GM11168 (cell line): ENCODE measurements at regions not wholly inside any gene's neighbourhood (a gene's known extent, or its start where the extent isn't known, plus 50 kb on each side); places are given as distances from the start of the nearest gene placed in this dataset.

Experiments used
- in situ Hi-C: fragments of 300-500 bp; cut with MboI; formaldehyde crosslinking; loops from one replicate; pipeline ENCODE4 v1.12.0; 2022; ENCODE audit warnings: low sequenced_read_pairs; ENCODE audit not compliant: unreplicated experiment

DNA sequence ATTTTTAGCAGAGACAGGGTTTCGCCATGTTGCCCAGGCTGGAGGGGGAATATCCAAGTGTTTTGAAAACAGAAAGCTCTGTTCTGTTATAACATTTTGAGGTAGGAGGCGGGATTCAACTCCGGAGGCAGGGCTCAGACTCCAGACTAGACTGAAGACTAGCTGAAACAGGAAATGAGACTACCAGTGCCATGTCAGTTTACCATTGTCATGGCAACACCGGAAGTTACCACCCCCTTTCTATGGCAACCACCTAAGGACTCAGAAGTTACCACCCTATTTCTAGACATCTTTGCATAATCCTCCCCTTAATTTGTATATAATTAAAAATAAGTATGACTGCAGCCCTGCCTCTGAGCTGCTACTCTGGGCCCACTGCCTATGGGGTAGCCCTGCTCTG is 1069.1 kb upstream of the AUTS2 start:
- in situ Hi-C loops: no loop called here

DNA sequence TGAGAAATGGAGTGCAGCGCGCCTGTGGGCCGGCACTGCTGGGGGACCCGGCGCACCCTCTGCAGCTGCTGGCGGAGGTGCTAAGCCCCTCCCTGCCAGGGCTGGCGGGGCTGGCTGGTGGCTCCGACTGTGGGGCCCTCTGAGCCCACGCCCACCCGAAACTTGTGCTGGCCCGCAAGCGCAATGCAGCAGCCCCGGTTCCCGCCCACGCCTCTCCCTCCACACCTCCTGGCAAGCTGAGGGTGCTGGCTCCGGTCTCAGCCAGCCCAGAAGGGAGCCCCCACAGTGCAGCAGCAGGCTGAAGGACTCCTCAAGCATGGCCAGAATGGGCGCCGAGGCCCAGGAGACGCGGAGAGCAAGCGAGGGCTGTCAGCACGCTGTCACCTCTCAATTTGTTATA is 1063.0 kb upstream of the AUTS2 start:
- in situ Hi-C loops: no loop called here

DNA sequence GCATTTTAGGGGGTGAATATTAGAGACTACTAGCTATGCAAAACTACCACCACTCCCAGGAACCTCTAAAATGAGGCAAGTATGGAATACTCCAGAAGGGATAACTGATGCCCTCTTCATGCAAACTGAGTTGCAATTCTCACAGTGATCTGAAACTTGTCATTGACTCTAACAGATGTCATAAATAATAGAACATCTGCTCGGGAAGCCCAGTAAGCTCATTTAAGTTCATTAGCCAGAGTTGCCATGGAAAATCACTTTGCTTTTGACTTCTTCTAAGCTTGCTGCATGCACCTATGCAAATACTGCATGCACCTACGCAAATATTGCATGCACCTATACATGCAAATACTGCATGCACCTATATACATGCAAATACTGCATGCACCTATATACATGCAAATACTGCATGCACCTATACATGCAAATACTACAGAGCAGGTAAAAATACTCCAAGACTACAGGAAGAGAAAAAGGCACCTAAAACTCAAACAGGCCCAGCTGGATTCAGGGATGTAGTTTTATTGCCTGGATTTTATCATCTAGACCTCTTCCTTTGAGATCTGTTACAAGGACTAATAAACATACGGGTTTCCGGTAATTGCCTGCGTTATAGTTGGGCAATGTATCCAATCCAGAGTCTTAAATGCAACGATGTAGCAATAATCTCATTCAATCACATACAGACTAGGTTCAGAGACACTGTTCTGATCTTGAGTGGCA is 1061.1 kb upstream of the AUTS2 start:
- in situ Hi-C loops: no loop called here

DNA sequence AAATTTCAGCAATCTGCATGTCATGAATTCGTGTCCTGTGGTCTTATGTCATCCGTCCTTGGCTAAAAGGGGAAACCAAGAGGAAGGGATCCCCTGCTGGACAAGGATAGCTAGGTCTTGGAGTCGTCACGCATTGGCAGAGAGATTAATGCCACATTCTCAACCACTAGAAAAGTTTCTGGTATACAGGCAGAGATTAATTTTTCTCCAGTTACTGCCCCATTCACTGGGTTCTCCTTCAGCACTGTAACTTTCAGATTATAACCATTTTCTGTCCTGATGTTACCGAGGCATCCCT is 1060.6 kb upstream of the AUTS2 start:
- in situ Hi-C loops: no loop called here

DNA sequence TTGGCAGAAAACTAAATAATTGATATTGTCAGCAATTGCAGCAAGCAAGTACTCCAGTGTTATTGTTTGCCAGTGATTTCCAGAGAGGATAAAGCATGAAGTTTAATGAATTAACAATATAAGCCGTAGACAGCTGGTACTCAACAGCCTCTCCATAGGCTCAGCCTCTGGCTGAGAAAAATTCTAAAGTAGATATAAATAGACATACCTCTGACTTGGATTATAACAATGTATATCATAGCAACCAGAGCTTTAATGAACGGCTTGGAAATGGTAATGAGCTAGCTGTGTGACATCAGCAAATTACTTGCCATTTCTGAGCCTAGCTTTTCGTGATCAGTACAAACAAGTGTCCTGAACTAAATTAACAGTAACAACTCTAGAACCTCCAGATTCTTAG is 1055.4 kb upstream of the AUTS2 start:
- in situ Hi-C loops: no loop called here

DNA sequence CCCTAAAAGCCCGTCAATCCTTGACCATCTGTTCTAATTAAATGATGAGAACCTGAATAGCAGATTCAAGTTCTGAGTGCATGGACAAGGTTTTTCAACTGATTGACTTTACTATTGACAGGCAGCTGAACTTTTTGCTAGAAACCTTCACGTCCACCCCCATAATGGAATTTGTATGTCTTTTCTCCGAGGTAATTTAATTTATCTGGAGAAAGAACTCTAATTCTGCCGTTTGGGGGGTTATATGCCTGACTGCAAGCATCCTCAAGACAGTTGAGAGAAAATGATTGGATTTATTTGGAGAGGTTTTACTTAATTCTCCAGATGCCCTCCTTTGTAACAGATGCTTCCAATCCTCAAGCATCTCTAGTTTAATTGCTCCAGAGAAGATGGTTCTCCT is 1053.4 kb upstream of the AUTS2 start:
- in situ Hi-C loops: no loop called here

DNA sequence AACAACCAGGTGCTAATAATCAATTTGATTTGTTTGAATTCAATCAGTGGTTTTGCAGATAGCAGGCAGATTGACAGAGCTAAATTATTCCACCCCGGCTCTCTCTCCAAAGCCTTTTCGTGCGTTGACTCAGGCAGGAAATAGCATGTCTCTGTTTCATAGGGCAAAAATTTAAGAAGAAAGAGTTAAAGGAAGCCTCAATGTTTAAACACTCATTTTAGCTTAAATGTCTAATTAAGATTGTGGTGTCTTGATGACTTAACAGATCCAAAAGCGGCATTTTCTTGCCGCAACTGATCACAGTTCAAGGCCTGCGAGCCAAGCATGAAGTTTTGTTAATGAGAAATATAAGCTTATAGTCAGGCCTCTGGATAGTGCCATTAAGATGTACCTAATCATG is 1051.1 kb upstream of the AUTS2 start:
- in situ Hi-C loops: no loop called here

DNA sequence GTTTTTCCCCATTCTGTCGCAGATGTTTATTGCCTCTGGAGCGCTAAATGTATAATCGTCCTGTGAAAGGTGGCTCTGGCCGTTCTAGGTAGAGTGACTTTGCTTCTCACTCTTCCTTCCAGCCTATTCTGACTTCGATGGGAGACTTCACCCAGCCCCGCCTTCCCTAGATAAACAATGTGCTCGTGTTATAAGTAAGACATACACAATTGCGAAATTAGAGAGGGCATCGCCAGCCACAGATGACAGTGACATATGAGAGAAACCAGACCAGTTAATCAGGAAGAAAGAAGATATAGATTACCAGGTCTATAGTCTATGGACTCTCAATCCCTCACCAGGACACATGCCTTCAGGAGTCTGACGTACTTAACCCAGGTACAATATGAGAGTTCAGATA is 1050.5 kb upstream of the AUTS2 start:
- in situ Hi-C loops: no loop called here

DNA sequence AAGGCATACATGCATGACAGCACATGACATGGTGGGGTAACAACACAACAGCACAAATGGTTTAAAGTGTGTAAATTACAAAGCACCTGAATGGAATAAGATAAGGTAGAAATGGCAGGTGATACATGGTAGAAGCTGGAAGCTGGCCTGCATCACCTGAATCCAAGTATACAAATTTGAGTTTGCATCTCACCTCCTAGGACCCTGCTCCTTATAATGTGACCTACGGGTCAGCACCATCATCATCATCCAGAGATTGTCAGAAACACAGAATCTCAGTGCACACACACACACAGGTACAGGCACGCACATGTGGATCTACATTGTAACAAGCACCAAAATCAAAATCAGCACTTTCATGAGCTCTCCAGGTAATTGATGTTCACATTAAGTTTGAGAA is 1048.2 kb upstream of the AUTS2 start:
- in situ Hi-C loops: no loop called here

DNA sequence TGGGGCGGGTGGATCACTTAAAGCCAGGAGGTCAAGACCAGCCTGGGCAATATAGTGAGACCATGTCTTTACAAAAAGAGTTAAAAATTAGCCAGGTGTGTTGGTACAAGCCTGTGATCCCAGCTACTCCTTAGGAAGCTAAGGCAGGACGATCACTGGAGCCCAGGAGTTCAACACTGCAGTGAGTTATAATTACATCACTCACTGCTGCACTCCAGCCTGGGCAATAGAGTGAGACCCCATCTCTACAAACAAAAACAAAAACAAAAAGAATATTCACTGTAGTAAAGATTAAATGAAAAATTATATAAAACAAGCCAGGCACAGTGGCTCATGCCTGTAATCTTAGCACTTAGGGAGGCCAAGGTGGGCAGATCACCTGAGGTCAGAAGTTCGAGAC is 1047.6 kb upstream of the AUTS2 start:
- in situ Hi-C loops: no loop called here

DNA sequence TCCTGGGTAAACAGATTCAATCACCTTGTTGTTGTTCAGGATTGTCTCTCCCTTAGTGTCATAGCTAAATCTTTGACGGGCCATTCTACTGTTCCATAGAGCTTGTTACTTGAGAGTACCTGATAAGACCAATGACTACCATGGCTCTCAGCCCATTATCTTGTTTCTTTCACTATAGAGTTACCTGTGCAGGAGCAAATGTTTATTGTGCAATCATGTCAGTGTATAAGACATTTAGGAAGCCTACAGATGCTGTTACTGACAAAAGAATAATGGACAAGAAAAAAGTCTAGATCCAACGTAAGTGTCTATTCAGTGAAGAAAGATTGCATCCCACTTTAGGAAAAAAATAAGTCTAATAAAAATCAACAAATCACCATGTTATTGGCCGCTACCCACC is 1041.7 kb upstream of the AUTS2 start:
- in situ Hi-C loops: no loop called here

DNA sequence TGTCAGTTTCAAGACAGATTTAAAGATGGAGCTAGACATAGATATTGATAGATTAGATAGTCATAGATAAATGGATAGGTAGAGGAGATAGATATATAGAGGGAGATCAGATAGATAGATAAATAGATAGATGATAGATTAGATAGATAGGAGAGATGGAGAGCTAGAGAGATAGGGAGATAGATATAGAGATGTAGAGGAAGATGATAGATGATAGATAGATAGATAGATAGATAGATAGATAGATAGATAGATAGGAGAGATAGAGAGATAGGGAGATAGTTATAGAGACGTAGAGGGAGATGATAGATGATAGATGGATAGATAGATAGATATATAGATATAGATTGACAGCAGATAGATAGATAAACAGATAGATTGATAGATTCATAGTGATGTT is 1038.8 kb upstream of the AUTS2 start:
- in situ Hi-C loops: no loop called here

DNA sequence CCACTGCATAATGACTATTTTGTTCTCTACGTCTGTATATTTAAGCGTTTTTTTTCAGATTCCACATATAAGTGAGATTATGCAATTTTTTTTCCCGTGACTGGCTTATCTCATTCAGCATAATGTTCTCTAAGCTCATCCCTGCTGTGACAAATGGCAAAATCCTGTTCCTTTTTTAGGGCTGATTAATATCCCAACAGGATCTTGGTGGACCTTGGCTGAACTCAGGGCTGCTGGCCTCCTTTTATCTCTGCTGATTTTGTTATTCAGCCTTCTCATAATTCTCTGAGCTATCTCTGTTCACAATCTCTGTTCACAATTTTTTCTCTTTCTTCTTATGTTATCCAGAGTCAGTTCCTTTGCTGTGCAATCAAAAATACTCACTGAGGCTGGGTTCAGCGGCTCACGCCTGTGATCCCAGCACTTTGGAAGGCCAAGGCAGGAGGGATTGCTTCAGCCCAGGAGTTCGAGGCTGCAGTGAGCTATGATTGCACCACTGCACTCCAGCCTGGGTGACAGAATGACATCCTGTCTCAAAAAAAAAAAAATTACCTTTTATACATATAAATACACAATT is 1035.9 kb upstream of the AUTS2 start:
- in situ Hi-C loops: no loop called here

DNA sequence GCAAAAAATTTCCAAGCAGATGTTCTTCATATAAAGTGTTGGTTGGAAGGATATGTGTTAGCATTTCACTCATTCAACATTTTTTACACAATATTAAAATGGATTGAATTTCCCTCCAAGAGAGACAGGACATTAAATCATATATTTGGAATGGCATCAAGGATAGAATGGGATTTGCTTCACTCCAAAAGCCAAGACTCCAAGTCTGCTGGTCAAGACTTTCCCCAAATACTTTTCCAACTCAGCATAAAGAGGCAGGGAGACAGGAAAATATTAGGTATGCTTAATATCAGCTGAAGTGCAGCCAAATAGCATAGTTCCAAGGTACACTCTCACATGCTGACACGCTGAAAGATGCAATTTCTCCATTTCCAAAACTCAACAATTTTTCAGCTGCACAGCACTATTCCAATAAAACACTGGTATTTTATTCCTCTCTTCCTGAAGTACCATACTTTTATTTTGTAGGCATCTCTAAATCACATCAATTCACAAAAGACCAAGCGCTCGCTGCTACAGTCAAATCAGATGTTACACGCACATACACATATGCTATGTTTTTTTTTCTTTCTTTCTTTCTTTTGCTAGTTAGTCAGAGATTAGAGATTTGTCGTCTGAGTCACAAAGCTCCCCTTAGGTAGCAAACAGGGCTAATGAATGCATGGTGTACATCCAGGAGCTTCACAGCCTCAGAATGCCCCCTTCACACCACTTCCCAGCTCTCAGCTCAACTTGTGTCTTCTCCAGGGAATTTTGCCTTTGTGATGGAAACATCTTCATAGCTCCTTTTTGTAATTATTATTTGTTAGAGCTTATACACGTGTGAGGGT is 1033.8 kb upstream of the AUTS2 start:
- in situ Hi-C loops: no loop called here

DNA sequence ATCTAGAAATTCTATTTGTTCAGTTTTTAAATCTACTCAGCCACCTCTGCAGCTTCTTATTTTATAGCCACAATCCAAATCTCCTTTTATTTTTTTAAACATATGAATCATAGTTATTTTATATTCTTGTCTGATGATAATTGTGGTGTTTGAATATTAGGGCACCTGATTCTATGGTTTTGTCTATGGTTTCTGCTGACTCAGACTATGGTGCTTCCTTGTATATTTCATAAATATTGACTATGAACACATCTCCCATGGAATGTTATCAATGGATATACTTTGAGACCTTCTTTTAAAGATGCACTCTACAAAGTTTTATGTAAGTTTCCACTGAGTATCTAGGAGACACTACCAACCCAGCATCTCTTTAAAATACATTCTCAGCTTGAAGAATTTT is 1027.0 kb upstream of the AUTS2 start:
- in situ Hi-C loops: no loop called here

DNA sequence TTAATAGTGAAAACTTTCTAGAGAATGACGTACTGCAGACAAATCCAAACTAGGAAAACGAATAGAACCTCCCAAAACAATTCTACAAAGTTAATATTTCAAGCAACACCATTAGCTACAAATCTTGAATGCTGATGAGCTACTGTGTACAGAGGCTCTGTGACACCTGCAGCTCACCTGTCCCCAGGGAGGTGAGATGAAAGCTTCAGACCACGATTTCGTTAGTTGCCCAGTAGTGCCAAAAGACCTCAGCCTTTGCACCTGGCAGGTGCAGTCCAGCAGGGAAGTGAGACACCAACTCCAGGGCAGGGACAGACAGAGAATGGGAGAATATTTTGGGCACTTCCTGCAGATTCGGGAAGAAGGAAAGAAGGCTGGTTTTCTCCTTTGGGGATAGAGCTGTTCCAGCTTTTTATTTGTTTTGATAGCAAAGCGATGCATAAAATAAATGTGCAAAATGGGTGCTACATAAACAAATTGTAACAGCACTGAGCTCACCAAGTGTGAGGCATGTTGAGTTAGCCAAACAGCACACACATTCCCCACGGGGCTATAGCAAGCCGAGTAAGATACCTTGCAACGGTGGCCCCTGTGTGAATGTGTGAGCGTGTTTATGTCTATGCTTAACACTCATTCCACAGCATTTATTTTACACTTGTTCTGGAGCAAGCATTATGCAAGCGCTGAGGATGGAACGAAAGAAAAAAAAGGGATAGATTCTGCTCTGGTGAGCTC is 1024.8 kb upstream of the AUTS2 start:
- in situ Hi-C loops: no loop called here

DNA sequence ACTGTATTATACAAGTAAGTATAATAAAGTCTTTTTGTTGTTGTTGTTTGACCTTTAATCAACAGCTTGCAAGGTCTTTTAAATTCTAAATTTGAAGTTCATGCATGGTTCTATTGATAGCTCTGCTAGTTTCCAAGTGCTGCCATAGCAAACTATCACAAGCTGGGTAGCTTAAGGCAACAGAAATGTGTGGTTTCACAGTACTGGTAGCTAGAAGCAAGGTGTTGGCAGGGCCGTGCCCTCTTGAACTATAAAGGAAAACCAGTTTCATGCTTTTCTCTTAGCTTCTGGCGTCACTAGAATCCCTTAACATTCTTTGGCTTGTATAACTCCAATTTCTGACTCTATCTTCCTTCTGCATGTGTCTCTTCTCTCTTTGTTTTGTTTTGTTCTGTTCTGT is 1021.9 kb upstream of the AUTS2 start:
- in situ Hi-C loops: no loop called here

DNA sequence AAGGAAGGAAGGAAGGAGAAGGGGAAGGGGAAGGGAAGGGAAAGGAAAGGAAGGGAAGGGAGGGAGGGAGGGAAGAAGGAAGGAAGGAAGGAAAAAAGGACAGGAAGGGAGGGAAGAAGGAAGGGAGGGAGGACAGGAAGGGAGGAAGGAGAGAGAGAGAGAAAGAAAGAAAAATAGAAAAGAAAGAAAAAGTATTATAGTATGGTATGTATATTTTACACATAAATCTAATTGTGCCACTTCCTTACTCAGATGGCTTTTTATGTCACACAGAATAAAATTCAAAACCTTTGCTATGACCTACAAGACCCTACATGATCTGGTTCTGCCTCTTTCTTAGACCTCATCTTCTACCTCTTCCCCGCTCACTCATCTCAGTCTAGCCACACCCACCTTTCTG is 1016.9 kb upstream of the AUTS2 start:
- in situ Hi-C loops: no loop called here

DNA sequence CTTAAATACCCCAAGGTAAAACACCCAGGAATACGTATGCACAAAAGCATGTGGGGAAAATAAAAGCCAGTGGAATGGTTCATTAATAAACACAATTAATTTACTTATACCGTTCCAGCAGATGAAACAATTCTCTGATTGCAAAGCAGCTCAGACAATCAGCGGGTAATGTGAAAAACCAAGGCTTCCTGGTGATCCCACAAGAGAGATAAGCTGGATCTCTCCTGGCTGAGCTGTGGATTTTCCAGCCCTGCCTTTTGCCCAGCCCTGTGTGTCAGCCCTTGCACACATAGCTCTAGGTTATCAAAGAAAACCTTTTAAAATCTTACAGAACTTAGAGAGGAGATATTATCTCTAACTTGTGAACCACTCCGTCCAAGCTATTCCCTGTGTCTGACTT is 1010.7 kb upstream of the AUTS2 start:
- in situ Hi-C loops: no loop called here

DNA sequence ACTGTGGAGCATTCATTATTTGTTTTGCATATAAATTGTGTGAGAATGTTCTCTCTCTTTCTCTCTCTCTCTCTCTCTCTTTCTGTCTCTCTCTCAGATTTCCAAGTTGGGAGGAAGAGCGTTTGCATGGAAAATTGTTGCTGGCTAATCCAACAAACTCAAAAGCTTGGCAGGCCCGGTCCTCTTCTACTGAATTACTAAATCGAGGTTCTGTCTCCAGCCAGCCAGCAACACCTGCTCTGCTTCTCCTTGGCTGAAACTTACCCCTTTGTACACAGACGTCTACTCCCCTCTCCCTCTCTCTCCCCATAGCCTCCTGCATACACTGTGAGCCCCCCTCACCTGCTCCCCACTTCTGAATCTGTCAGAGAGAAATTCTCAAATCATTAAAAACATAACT is 996.4 kb upstream of the AUTS2 start:
- in situ Hi-C loops: no loop called here

DNA sequence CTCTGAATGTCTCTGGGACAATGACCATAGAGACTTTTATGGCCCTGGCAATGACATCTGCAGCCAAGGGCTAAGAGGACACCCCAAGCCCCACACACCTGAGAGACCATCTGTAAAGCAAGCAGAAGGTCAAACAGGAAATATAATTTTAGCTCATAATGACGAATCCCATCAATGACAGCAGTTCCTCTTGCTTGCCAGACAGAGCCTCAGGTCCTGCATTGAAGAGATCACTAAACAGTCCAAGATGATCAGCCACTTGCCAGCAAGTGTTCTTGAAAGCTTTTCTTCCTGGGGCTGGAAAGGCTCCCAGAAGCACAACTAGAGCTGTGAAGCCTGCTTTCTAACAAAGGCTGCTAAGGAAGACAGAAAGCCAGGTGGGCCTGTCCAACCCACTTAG is 993.7 kb upstream of the AUTS2 start:
- in situ Hi-C loops: no loop called here
